DND-41 (cell line): ENCODE measurements at regions not wholly inside any gene's neighbourhood (a gene's known extent, or its start where the extent isn't known, plus 50 kb on each side); places are given as distances from the start of the nearest gene placed in this dataset.

ENCODE experiments used
- ATAC-seq: fragments of 200-7000 bp; cut with Tn5 transposase; 3 replicates; pipeline ENCODE4 v1.9.1; 2021; ENCODE audit warnings: low read depth; ENCODE audit not compliant: insufficient read depth
- DNase-seq: peaks from one replicate; pipeline ENCODE4 v3.0.0-alpha.2; 2020
- H2AFZ ChIP-seq: 2 replicates; pipeline ENCODE4 v1.6.0; 2012; ENCODE audit warnings: low read depth, low read length
- H3K27ac ChIP-seq: 2 replicates; pipeline ENCODE4 v1.5.1; 2012; ENCODE audit warnings: low read length, inconsistent platforms
- H3K27me3 ChIP-seq: fragments of 200-600 bp; sonication (generic); 2 replicates; pipeline ENCODE4 v1.6.0; 2012; ENCODE audit warnings: low read length, mild to moderate bottlenecking, inconsistent platforms; ENCODE audit not compliant: insufficient read depth, poor library complexity
- H3K36me3 ChIP-seq: 2 replicates; pipeline ENCODE4 v1.5.1; 2012; ENCODE audit warnings: low read length, inconsistent platforms; ENCODE audit not compliant: insufficient read depth
- H3K4me1 ChIP-seq: 2 replicates; pipeline ENCODE4 v1.5.1; 2012; ENCODE audit warnings: mild to moderate bottlenecking, low read length; ENCODE audit not compliant: insufficient read depth
- H3K4me2 ChIP-seq: 2 replicates; pipeline ENCODE4 v1.6.0; 2012; ENCODE audit warnings: mild to moderate bottlenecking, moderate library complexity, low read length, inconsistent platforms; ENCODE audit not compliant: insufficient read depth
- H3K4me3 ChIP-seq, 2 experiments: fragments of 200-600 bp in 1 of 2; shearing (Covaris generic) in 1 of 2; 2 replicates each; pipeline ENCODE4 v1.5.1; 2012 to 2016; ENCODE audit warnings: inconsistent platforms in 2 of 2, low read length in 2 of 2, mild to moderate bottlenecking in 2 of 2, low read depth in 1 of 2, moderate library complexity in 1 of 2
- H3K79me2 ChIP-seq: 2 replicates; pipeline ENCODE4 v1.6.0; 2012; ENCODE audit warnings: low read length, inconsistent platforms; ENCODE audit not compliant: insufficient read depth
- H3K9ac ChIP-seq: 2 replicates; pipeline ENCODE4 v1.6.0; 2012; ENCODE audit warnings: low read depth, mild to moderate bottlenecking, inconsistent platforms, low read length, moderate library complexity
- H3K9me3 ChIP-seq: 2 replicates; pipeline ENCODE4 v1.5.1; 2012; ENCODE audit warnings: low read length, moderate library complexity, mild to moderate bottlenecking, inconsistent platforms; ENCODE audit not compliant: insufficient read depth, severe bottlenecking
- H4K20me1 ChIP-seq: 2 replicates; pipeline ENCODE4 v1.6.0; 2012; ENCODE audit warnings: low read length; ENCODE audit not compliant: insufficient read depth
- CTCF ChIP-seq: IDR thresholded peaks from 2 replicates; pipeline ENCODE4 v1.5.1; 2012; ENCODE audit warnings: borderline replicate concordance, low read length, moderate library complexity, mild to moderate bottlenecking; ENCODE audit not compliant: poor library complexity, severe bottlenecking; ENCODE audit errors: extremely low read depth
- EZH2 ChIP-seq: IDR thresholded peaks from 3 replicates; pipeline ENCODE4 v1.6.1; 2012; ENCODE audit warnings: borderline replicate concordance, low read depth, mild to moderate bottlenecking, moderate library complexity, low read length, inconsistent platforms; ENCODE audit not compliant: severe bottlenecking

GRCh38 chr6:100261486-100261885, 203.2 kb downstream of the SIM1 start:
- no peak for DNase-seq
- H2AFZ ChIP-seq: no peak overlapping the region

GRCh38 chr6:100260584-100260983, 204.1 kb downstream of the SIM1 start:
- H2AFZ ChIP-seq: no peak overlapping the region
- H3K4me2 ChIP-seq: no peak overlapping the region
- H4K20me1 ChIP-seq: no peaks in the 10 kb centered on the region
- no peak overlapping the region for H3K9ac ChIP-seq
- H3K27ac ChIP-seq: no peak overlapping the region
- DNase-seq: no peak
- H3K27me3 ChIP-seq: no peaks in the 10 kb centered on the region
- ATAC-seq: no peak
- H3K4me3 ChIP-seq: no peak overlapping the region
- H3K4me1 ChIP-seq: peaks cover 33% of the 10 kb centered on the region
- TF ChIP-seq EZH2 (no peak), CTCF (no peak)
- H3K9me3 ChIP-seq: no peaks in the 10 kb centered on the region
- no peaks in the 10 kb centered on the region for H3K36me3 ChIP-seq
- H3K79me2 ChIP-seq: no peaks in the 10 kb centered on the region

More at GRCh38 chr6:100261486-100261885, 203.2 kb downstream of the SIM1 start:
- no peaks in the 10 kb centered on the region for H3K9me3 ChIP-seq
- no peak overlapping the region for H3K4me2 ChIP-seq
- H3K36me3 ChIP-seq: no peaks in the 10 kb centered on the region
- no peak overlapping the region for H3K9ac ChIP-seq
- H4K20me1 ChIP-seq: no peaks in the 10 kb centered on the region
- no peak for ATAC-seq
- H3K79me2 ChIP-seq: no peaks in the 10 kb centered on the region
- H3K27ac ChIP-seq: no peak overlapping the region
- H3K4me3 ChIP-seq: no peak overlapping the region
- no peak for TF ChIP-seq CTCF
- no peak for TF ChIP-seq EZH2
- no peaks in the 10 kb centered on the region for H3K27me3 ChIP-seq
- H3K4me1 ChIP-seq: peaks cover 27% of the 10 kb centered on the region

- Histone ChIP-seq H3K27ac (no peak overlapping the region), H4K20me1 (no peaks in the 10 kb centered on the region), H3K4me2 (no peak overlapping the region), H3K4me3 (no peak overlapping the region), H3K79me2 (no peaks in the 10 kb centered on the region), H3K9ac (no peak overlapping the region), H3K9me3 (no peaks in the 10 kb centered on the region), H3K36me3 (no peaks in the 10 kb centered on the region), H3K27me3 (no peaks in the 10 kb centered on the region), H3K4me1 (peaks cover 36% of the 10 kb centered on the region), H2AFZ (no peak overlapping the region)
- no peak for DNase-seq
- TF ChIP-seq CTCF (no peak), EZH2 (no peak)
- no peak for ATAC-seq
Observed at GRCh38 chr6:100259865-100260264, 204.9 kb downstream of the SIM1 start.

- Histone ChIP-seq H3K36me3 (no peaks in the 10 kb centered on the region), H3K79me2 (no peaks in the 10 kb centered on the region), H3K4me1 (peaks cover 36% of the 10 kb centered on the region), H4K20me1 (no peaks in the 10 kb centered on the region), H3K4me2 (peak overlapping the region; percentile 70), H3K27ac (peak overlapping the region; percentile 79), H3K9me3 (no peaks in the 10 kb centered on the region), H3K9ac (peak overlapping the region; percentile 50), H2AFZ (peak overlapping the region; percentile 70), H3K4me3 (no peak overlapping the region), H3K27me3 (no peaks in the 10 kb centered on the region)
- TF ChIP-seq EZH2: no peak
- no peak for TF ChIP-seq CTCF
- DNase-seq (no peak), ATAC-seq (no peak)
Observed at GRCh38 chr6:100258752-100259151, 206.0 kb downstream of the SIM1 start.
